ENCODE measurements at regions not wholly inside any gene's neighbourhood (a gene's known extent, or its start where the extent isn't known, plus 50 kb on each side); places are given as distances from the start of the nearest gene placed in this dataset.
A peak's percentile ranks its signal among the peaks of the same experiment; 100 is the strongest.

DNA sequence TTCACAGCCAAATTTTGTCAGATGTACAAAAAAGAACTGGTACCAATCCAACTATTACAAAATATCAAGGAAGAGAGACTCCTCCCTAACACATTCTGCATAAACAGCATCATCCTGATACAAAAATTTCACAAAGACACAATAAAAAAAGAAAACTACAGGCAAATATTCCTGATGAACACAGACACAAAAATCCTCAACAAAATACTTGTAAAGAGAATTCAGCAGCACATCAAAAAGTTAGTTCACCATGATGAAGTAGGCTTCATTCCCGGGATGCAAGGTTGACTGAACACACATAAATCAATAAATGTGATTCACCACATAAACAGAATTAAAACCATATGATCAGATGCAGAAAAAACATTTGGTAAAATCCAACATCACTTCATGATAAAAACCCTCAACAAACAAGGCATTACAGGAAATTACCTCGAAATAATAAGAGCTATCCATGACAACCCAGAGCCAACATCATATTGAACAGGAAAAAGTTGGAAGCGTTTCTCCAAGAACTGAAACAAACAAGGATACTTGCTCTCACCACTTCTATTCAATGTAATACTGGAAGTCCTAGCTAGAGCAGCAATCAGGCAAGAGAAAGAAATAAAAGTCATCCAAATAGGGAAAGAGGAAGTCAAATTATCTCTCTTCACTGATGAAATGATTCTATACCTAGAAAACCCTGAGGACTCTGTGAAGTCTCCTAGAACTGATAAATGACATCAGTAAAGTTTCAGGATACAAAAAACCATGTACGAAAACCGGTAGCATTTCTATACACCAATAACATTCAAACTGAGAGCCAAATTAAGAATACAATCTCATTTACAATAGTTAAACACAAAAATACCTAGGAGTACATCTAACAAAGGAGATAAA, 223.1 kb downstream of the REEP3 start:
- DNase-seq (ENCODE audit: low spot score) = no peak

DNA sequence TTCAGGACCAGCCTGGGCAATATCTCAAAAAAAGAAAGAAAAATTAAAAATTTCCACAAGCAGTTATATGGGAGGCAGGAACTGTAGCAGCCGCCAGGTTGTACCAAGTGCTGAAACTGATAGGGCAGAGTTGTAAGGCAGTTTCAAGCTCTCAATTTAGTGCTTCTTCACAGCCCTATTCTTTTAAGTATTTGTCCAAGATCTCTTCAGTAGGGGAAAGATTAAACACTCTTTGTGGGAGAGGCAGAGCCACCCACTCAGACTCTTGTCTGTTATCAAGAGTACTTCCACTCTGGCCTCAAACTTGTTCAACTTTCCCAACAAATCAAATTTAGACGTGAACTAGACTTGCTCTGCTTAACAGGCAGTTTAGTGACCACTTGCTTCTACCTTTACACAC, 228.7 kb downstream of the REEP3 start:
- no peak for DNase-seq (ENCODE audit: low spot score)

DNA sequence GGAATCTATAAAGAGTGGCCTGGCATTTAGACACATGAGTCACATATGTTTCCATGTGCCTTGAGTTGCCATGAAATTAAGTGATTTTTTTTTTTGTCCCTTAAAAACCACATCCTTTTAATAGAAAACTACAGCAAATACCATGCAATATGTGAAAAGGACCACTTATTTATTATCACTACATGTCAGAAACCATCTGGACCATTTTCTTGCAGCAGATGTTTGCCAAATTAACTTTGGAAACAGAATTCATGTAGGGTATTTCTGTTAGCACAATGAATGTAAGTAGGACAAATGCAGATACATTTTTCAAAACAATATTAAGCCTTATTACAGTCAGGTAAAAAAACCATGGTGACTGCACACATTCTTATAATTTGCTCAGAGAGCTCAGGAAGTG, 230.6 kb downstream of the REEP3 start:
- DNase-seq (ENCODE audit: low spot score) = no peak

DNA sequence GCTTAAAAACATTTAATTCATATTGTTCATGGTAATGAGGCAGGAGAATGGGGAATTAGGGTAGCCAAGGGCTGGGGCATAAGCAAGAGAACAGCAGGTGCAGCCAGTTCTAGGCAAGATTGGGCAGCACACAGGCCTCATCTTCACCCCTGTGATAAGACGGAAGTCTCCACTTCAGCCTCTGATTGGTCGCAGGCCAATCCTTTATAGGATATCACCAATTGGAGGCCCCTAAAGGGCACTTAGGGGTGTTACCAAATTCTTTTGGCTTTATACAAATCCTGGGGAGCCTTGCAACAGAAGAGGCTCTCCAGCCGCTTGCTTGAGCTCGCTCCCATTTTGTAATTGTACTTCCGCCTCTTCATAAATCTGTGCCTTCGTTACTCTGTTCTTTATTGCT, 231.1 kb downstream of the REEP3 start:
- no peak for DNase-seq (ENCODE audit: low spot score)

DNA sequence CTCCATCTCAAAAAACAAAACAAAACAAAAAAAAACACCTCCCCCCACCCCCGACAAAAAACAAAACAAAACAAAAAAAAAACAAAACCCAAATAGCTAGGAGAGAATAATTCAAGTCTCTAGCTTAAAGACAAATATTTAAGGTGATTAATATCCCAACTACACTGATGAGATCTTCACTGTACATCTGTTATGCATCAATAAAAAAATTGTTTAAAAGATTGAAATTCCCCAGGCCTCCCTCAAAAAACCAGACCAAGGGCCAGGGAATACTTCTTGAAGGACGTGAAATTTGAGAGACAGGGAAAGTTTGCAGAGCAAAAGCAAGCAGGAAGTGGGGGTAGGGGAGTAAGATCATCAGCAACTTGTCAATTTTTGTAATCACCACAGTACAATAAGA, 232.6 kb downstream of the REEP3 start:
- DNase-seq (ENCODE audit: low spot score) = no peak

DNA sequence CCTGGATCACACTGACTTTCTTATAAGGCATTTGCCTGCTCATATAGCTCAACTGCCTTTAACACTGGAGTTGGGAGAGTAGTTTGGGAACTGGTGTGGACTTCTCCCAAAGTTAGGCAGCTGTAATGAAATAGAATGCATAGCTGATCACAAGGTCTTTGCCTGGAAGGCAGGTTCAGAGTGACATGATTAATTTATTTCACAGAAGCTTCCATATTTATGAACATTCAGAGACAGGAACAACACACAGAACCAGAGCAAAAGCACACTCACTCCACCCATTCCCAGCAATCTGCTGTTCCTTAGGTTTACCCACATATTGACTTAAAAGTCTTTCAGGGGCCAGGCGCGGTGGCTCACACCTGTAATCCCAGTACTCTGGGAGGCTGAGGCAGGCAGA, 234.2 kb downstream of the REEP3 start:
- DNase-seq (ENCODE audit: low spot score) = no peak

DNA sequence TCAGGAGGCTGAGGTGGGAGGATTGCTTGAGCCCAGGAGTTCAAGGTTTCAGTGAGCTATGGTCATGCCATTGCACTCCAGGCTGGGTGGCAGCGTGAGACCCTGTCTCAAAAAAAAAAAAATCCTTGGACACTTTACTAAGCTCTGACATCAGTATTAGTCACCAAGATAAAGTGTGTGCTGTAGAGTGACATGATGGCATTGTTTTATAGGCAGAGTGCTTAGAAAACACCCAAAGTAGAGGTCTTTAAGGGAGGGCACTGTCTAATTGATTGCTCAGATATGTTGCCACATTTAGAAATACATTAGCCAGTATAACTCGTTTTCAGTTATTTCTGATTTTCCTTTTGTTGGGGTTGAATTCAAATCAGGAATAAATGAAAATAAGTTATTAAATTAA, 235.9 kb downstream of the REEP3 start:
- DNase-seq (ENCODE audit: low spot score) = peak; percentile 16

DNA sequence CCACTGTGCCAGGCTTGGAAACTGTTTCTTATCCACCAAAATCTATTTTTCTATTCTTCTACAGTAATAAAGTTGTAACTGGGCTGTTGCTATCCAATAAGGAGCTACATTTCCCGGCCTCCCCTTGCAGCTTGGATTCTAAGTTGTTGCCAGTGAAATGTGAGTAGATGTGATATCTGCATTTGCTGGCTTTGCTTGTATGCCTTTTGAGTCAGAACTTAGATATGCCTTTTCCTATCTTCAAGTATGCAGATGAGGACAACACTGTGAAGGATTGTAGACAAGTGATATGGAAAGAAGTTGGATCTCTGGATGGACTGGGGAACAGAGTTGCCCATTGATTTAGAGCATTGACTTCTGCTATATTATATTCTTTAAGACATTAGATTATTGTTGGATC, 236.9 kb downstream of the REEP3 start:
- DNase-seq (ENCODE audit: low spot score) = no peak

DNA sequence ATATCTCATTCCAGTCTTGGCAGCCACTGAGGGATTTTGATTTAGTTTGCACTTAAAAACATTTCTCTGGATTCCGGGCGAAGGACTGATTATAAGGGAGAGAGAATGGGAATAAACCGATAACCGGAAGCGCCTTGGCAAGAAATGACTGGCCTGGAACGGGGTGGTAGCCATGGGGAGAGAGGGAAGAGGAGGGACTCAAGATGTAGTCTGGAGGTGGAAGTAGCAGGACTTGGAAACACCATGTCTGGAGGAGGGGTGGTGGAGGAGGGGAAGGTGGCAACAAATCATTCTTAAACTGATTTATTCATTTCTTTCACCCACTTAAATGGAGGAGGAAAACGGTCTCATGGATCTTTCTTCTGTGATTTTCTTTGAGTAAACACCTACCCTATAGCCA, 238.1 kb downstream of the REEP3 start:
- DNase-seq (ENCODE audit: low spot score) = no peak

DNA sequence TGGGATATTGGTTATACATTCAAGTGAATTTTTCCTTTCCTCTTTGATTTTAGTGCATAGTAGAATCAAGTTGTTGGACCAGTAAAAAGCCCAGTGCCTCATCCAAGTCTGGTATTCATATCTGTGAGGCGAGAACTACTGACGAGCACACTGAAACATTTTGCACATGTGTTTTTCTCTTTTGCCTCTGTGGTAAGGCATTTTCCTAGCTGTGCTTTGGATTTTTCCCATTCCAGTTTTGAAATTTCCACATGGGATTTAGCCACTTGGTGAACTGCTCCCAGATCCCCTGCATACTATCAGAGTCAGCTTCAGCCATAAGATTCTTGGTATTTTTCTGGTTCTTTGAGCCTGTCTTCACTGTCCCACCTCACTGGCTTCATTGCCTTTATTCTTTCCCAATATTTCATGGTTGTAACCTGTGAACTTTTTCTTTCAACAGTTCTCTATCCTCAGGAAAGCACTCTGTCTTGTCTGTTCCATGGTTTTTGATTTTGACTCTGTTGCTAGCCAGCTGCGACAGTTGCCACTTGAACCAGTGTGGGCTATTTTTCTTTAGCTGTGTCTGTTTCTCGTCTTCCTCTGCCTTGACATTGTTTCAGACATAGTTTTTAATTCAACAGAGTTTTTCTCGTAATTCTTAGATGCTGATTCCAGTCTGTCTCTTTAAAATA, 239.0 kb downstream of the REEP3 start:
- no peak for DNase-seq (ENCODE audit: low spot score)

DNA sequence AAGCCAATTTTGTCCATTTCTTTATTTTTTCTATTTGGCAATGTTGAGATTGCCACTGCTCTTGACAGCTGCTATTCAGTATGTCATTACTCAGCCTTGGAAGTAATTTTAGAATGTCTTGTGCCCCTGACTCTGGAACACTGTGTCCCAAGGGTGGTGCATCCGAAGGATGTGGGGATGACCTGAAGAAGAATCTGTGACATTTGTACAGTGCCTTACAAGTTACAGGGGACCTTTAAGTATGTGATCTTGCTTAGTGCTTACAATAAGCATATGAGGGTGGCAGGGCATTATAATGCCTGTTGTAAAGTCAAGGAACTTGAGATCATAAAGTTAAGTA, 239.5 kb downstream of the REEP3 start:
- no peak for DNase-seq (ENCODE audit: low spot score)

DNA sequence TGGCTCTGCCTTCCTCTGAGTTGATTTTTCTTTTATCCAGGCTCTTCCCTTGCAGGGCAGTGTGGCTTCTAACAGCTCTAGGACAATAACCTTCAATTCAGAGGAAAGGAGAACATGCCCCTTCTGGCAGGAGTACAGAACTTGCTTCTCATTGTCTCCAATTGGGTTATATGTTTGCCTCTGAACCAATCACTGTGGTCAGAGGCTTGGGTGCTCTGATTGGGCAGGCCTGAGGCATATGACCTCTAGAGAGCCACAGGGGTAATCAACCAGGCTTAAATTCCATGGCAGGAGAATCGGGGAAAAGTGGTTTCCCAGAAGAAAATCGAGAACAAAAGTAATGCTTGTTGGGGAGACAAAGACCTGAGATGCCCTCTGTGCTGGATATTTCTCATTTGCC, 240.0 kb downstream of the REEP3 start:
- no peak for DNase-seq (ENCODE audit: low spot score)

DNA sequence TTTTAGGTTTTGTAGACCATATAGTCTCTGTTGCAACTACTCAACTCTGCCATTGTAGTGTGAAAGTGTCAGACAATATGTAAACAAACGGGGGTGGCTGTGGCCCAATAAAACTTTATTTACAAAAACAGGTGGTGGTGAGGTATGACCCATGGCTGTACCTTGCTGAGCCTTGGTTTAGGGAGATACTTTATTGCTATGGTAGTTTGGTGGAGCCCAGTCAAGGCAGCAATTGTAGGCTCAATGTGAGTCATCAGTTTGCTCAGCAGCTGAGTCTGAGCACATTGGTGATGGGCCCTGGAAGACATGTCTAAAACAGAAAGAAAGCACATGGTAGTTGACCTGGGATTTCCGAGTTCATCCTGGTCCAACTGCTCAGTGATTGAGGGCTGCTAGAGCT, 242.5 kb downstream of the REEP3 start:
- DNase-seq (ENCODE audit: low spot score) = no peak

DNA sequence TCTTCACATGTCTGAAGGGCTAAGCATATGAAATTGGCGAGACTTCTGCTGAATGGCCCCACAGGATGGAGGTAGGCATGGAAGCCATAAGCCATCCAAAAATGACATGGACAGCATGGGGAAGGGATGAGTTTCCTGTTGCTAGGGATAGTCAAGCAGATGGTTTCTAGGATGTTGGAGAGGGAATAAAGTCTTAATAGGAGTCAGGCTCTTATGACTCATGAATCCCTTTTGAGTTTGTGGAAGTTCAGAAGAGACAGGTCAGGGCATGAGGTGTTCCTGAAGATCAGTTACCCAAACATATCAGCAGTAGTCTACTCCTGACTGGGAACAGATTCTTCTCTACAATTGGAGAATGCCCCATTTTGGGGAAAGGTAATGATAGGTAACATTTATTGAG, 243.9 kb downstream of the REEP3 start:
- DNase-seq (ENCODE audit: low spot score) = peak; percentile 18

DNA sequence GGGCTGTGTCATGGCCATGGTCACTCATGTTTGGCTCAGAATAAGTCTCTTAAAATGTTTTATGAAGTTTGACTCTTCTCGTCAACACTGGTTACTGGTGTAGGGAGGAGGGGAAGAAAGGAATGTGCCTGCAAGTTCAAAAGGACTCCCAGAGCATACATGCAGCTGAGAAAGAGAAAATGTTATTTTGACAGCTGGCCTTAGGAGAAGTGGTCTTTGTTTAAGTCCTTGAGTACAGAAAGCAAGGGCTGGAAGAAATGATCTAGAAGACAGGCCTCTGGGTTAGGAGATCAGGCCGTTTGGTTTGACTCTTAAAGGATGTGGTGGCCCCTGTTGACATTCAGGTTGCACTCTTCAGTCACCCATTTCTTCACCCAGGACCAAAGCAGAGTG, 245.5 kb downstream of the REEP3 start:
- DNase-seq (ENCODE audit: low spot score) = no peak

DNA sequence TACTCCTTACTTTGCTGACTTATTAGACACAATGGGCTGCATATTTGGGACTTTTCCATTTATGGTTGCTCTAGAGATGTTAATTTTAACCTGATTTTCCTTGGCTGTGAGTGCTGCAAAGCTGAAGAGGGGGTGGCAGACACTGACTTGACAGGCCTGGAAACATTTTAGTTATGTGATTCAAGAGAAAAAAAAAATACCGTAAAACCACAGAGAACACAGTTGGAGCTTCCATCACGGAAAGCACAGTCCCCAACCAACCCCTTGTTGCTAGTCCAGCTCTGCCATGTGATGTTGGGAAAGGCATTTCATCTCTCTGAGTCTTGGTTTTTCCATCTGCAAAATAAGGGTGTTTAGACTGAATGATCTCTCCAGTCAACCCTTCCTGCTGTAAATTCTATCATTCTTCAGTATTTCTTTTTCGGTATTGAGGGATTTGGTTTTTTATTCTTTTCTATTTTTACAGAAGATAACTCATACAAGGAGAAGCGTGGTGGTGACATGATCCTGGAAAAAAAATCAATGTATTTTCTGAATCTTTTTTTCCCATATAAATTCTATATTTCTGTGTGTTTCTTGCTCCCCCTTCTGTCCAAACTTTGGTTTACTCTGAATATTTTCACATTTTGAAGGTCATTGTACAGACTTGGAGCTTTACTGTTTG, 246.1 kb downstream of the REEP3 start:
- peak; percentile 39 for DNase-seq (ENCODE audit: low spot score)

DNA sequence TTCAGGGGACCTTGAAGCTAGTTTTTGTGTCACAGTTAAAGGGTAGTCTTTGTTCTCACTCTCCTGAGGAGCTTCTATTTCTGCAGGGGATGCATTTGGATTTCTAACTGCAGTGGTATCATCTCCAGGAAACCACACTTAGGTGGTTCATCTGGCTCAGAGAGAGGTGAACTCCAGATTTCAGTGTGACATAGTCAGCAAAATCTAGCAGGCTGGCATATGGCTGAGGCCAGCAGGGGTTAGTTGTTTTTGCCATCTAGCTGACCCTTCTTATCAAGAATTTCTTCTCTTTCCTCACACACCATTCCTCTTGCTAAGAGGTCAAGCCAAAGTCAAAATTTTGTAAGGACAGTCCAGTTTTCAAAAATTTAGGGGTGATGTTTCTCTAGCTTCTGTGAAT, 248.2 kb downstream of the REEP3 start:
- no peak for DNase-seq (ENCODE audit: low spot score)

DNA sequence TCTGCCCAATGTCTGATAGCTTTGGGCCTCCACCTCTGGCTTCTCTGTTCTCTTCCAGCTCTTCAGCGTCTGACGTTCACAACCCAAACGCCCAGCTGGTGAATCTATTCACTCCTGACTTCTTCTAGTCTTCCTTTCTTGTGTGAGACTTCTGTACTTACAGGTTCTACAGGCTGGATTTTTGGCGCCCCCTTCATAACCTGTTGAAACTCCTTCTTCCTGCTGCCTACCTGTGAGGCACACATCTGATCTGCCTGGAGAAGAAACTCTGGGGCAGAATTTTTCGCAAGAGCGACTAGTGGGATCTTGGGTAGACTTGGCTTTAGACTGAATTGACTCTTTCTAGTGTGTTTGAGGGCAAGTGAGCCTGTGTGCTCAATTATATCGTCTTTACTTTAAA, 249.3 kb downstream of the REEP3 start:
- no peak for DNase-seq (ENCODE audit: low spot score)

DNA sequence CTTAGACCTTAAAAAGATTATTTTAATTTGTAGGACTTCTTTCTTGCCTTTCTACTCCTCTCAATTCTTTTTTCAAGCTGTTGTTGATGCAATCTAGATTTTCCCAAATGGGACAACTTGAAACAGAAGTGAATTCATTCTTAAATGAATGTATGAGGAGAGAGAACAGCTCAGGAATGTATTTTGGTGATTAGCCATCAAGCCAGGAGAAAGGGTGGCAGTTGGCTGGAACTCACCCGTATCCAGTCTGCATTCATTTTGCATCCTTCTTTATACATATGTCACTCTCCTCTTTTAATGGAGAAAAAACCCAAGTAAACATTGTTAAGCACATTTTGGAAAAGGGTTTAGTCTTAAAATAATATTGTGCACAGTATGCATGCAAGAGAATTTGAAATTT, 251.3 kb downstream of the REEP3 start:
- no peak for DNase-seq (ENCODE audit: low spot score)

DNA sequence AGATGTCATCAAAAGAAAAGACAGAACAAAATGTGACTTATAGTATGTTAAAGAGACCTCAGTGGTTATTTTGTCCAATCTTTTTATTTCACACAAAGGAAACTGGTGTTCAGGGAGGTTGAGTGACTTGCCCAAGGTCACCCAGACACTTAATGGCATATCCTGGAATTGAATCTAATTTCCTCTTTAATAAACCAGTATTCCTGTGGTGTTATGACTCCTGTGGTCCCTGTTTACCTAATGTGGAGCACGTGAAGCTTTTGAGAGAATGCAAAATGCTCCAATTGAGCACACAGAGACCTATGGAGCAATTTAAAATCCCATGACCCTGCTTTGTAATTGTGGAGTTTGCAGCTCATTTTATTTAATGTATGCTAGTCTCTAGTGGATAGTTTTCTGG, 251.9 kb downstream of the REEP3 start:
- no peak for DNase-seq (ENCODE audit: low spot score)

DNA sequence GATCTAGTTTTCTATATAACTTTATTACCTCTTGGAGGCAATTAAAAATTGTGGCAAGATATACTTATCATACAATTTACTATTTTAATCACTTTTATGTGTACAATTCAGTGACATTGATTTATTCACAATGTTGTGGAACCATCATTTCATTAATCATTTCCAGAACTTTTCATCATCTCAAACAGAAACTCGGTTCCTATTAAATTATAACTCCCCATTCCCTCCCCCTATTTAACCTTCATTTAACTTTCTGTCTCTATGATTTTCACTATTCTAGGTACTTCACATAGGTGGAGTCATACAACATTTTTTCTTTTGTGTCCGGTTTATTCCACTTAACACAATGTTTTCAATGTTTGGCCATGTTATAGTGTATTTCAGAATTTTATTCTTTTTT, 252.8 kb downstream of the REEP3 start:
- DNase-seq (ENCODE audit: low spot score) = no peak

DNA sequence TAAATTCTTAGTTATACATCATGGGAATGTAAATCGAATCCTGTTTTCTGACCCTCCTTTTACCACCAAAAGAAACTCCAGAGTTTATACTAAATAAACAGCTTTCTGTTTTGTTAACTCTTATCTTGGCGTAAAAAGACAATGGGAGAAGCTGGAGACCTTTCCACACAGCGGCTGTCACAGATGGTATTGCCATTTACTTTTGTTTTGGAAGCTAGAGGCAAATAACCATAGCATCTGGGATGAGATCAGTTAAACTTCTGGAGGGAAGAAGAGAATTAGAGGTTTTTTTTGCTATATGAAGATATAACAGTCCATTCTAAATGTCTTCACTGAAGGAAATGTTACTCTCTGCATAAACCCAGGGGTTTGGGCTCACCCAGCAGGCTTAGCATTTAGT, 258.9 kb downstream of the REEP3 start:
- DNase-seq (ENCODE audit: low spot score) = no peak

DNA sequence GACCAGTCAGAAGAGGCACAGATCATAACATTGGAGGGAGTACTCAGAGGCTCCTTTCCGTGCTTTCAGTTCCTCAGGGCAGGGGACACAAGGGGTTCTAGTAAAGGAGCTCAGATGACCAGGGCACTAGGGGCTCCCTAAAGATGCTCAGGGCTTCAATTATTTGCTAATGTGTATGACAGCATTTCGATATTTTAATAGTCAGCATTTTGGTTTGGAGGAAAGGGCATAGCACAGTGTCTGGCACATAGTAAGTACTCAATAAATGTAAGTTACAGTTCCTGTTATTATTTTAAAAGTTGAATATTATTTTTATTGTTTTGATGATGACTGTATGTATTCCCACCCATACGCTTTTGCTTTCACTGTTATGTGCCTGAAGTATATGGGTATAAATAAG, 260.0 kb downstream of the REEP3 start:
- no peak for DNase-seq (ENCODE audit: low spot score)
